Keratinocyte (primary cell): ENCODE measurements at regions not wholly inside any gene's neighbourhood (a gene's known extent, or its start where the extent isn't known, plus 50 kb on each side); places are given as distances from the start of the nearest gene placed in this dataset.

Experiments
- DNase-seq: peaks from one replicate; pipeline ENCODE4 v3.0.0-alpha.2; 2011; ENCODE audit warnings: low read depth, missing footprints, low spot score
- FAIRE-seq: peaks from 2 replicates; lab custom pipeline; 2011; peaks lifted over from hg19 to GRCh38; lab: Jason Lieb, UNC
- H2AFZ ChIP-seq: 2 replicates; pipeline ENCODE4 v1.6.0; 2012; ENCODE audit warnings: low read length, control low read depth, inconsistent platforms; ENCODE audit not compliant: control insufficient read depth
- H3K27ac ChIP-seq: 2 replicates; pipeline ENCODE4 v1.5.1; 2011; ENCODE audit warnings: low read length; ENCODE audit not compliant: control insufficient read depth, insufficient read depth
- H3K27me3 ChIP-seq: 3 replicates; pipeline ENCODE4 v1.6.0; 2011; ENCODE audit warnings: low read length; ENCODE audit not compliant: control insufficient read depth, insufficient read depth; ENCODE audit errors: extremely low read depth
- H3K36me3 ChIP-seq, 2 experiments: 2 replicates in 1 of 2; 3 replicates in 1 of 2; pipeline ENCODE4 v1.5.1; 2011; ENCODE audit warnings: low read length in 2 of 2, mild to moderate bottlenecking in 1 of 2; ENCODE audit not compliant: control insufficient read depth in 2 of 2, insufficient read depth in 2 of 2; ENCODE audit errors: extremely low read depth in 1 of 2
- H3K4me1 ChIP-seq: 3 replicates; pipeline ENCODE4 v1.5.1; 2011; ENCODE audit warnings: low read length; ENCODE audit not compliant: control insufficient read depth, insufficient read depth; ENCODE audit errors: extremely low read depth
- H3K4me2 ChIP-seq: 3 replicates; pipeline ENCODE4 v1.6.0; 2011; ENCODE audit warnings: low read depth, low read length; ENCODE audit not compliant: control insufficient read depth, insufficient read depth; ENCODE audit errors: extremely low read depth
- H3K4me3 ChIP-seq, 3 experiments: fragments of 200-600 bp in 1 of 3; sonication (generic) in 1 of 3; 2 replicates in 2 of 3; 3 replicates in 1 of 3; pipeline ENCODE4 v1.5.1; 2011 to 2016; ENCODE audit warnings: low read length in 3 of 3, mild to moderate bottlenecking in 3 of 3, control low read depth in 2 of 3, inconsistent platforms in 1 of 3, low read depth in 1 of 3, mixed read lengths in 1 of 3, mixed run types in 1 of 3, moderate library complexity in 1 of 3; ENCODE audit not compliant: control insufficient read depth in 2 of 3, insufficient read depth in 2 of 3; ENCODE audit errors: extremely low read depth in 1 of 3
- H3K79me2 ChIP-seq: 2 replicates; pipeline ENCODE4 v1.6.0; 2012; ENCODE audit warnings: low read length; ENCODE audit not compliant: control insufficient read depth, insufficient read depth
- H3K9ac ChIP-seq: 3 replicates; pipeline ENCODE4 v1.6.0; 2011; ENCODE audit warnings: low read length; ENCODE audit not compliant: control insufficient read depth, insufficient read depth; ENCODE audit errors: extremely low read depth
- H3K9me1 ChIP-seq: 3 replicates; pipeline ENCODE4 v1.6.0; 2011; ENCODE audit warnings: low read length; ENCODE audit not compliant: control insufficient read depth, insufficient read depth; ENCODE audit errors: extremely low read depth
- H3K9me3 ChIP-seq: 2 replicates; pipeline ENCODE4 v1.5.1; 2012; ENCODE audit warnings: low read depth, low read length; ENCODE audit not compliant: control insufficient read depth
- H4K20me1 ChIP-seq: 3 replicates; pipeline ENCODE4 v1.6.0; 2011; ENCODE audit warnings: low read length; ENCODE audit not compliant: control insufficient read depth, insufficient read depth; ENCODE audit errors: extremely low read depth
- CTCF ChIP-seq, 3 experiments: IDR thresholded peaks in 1 of 3; conservative IDR thresholded peaks in 1 of 3; optimal IDR thresholded peaks in 1 of 3; 2 replicates in 2 of 3; 3 replicates in 1 of 3; pipeline versions ENCODE3 to v1.5.1; 2011; ENCODE audit warnings: low read length in 3 of 3, mild to moderate bottlenecking in 3 of 3, moderate library complexity in 2 of 3, control low read depth in 1 of 3, inconsistent platforms in 1 of 3; ENCODE audit not compliant: insufficient read depth in 2 of 3; ENCODE audit errors: extremely low read depth in 1 of 3
- EZH2 ChIP-seq: IDR thresholded peaks from one replicate; pipeline ENCODE4 v1.6.1; 2012; ENCODE audit warnings: inconsistent platforms, mild to moderate bottlenecking, low read length, moderate library complexity
- dilution Hi-C: fragments of 300-500 bp; cut with MboI; formaldehyde crosslinking; loops from one replicate; pipeline ENCODE4 v1.7.0; 2020; ENCODE audit warnings: low sequenced_read_pairs; ENCODE audit not compliant: extremely low pct_ligation_motif_present

GRCh38 chr6:112401083-112401482 is 54.0 kb downstream of the RFPL4B start:
- no peak overlapping the region for H3K9ac ChIP-seq
- no peaks in the 10 kb centered on the region for H3K79me2 ChIP-seq
- H3K4me2 ChIP-seq = no peak overlapping the region
- H3K4me3 ChIP-seq = no peak overlapping the region
- peaks cover 1% of the 10 kb centered on the region for H3K27me3 ChIP-seq
- dilution Hi-C loops = no loop called here
- FAIRE-seq (no peak), DNase-seq (no peak)
- no peak overlapping the region for H2AFZ ChIP-seq
- H3K9me3 ChIP-seq = no peaks in the 10 kb centered on the region
- no peak overlapping the region for H3K27ac ChIP-seq
- no peaks in the 10 kb centered on the region for H3K9me1 ChIP-seq
- TF ChIP-seq CTCF (optimal IDR thresholded peaks at IDR 0.05 in 1 of 3, IDR thresholded peaks at IDR 0.05 in 1 of 3, conservative IDR thresholded peaks at IDR 0.05 in 1 of 3; ENCODE audit: extremely low read depth in 1 of 3, insufficient read depth in 2 of 3, low read length in 3 of 3) (no peak), EZH2 (no peak)
- H3K36me3 ChIP-seq = no peaks in the 10 kb centered on the region
- H3K4me1 ChIP-seq = no peaks in the 10 kb centered on the region
- no peaks in the 10 kb centered on the region for H4K20me1 ChIP-seq

GRCh38 chr6:112407101-112407590 is 60.0 kb downstream of the RFPL4B start:
- Histone ChIP-seq H4K20me1 (no peaks in the 10 kb centered on the region), H3K4me2 (no peak overlapping the region), H2AFZ (no peak overlapping the region), H3K79me2 (no peaks in the 10 kb centered on the region), H3K27ac (no peak overlapping the region), H3K4me3 (no peak overlapping the region), H3K9me1 (no peaks in the 10 kb centered on the region), H3K9me3 (no peaks in the 10 kb centered on the region), H3K9ac (no peak overlapping the region), H3K4me1 (no peaks in the 10 kb centered on the region), H3K27me3 (peaks cover 3% of the 10 kb centered on the region), H3K36me3 (no peaks in the 10 kb centered on the region)
- FAIRE-seq = no peak
- dilution Hi-C loops = no loop called here
- TF ChIP-seq EZH2 = no peak
- TF ChIP-seq CTCF (optimal IDR thresholded peaks at IDR 0.05 in 1 of 3, IDR thresholded peaks at IDR 0.05 in 1 of 3, conservative IDR thresholded peaks at IDR 0.05 in 1 of 3; ENCODE audit: extremely low read depth in 1 of 3, insufficient read depth in 2 of 3, low read length in 3 of 3) = no peak
- DNase-seq = no peak
